ENCODE measurements at regions not wholly inside any gene's neighbourhood (a gene's known extent, or its start where the extent isn't known, plus 50 kb on each side); places are given as distances from the start of the nearest gene placed in this dataset.
"Not testable (repeated sequence)": the region's sequence is repeated elsewhere in the genome, so short reads cannot be mapped to it uniquely, and the experiment has no call there.

DNA sequence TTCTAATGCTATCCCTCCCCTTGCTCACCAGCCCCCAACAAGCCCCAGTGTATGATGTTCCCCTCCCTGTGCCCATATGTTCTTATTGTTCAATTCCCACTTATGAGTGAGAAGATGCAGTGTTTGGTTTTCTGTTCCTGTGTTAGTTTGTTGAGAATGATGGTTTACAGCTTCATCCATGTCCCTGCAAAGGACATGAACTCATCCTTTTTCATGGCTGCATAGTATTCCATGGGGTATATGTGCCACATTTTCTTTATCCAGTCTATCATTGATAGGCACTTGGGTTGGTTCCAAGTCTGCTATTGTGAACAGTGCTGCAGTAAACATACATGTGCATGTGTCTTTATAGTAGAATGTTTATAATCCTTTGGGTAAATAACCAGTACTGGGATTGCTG, 480.2 kb upstream of the PTCHD4 start:
- not testable (repeated sequence) for TF ChIP-seq EZH2 (IDR thresholded peaks at IDR 0.05; ENCODE audit: insufficient read depth, poor library complexity, severe bottlenecking); EZH2phosphoT487 (IDR thresholded peaks at IDR 0.05; ENCODE audit: insufficient read depth, low read depth)

Measured in GM23248 (cell line).